ENCODE measurements at regions not wholly inside any gene's neighbourhood (a gene's known extent, or its start where the extent isn't known, plus 50 kb on each side); places are given as distances from the start of the nearest gene placed in this dataset.

DNA sequence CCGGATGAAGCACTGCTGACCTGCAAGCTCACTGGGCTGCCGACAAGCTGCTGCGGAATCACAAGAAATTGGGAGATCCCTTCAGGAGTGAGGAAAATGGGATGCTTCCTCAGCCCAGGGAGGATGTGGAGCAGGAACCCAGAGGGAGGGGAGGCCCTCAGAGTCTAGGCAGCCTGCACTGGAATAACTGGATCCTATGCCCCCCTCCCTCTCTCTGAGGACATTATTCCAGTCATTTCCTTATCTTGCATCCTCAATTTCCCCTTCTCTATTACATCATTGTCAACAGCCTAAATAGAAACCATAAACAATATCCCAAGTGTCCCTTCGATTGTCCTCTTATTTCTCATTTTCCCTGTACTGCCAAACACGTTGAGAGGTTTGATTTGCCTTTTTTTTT lies 169.0 kb downstream of the OPA1 start:
- Histone ChIP-seq H3K9ac (ENCODE audit: low read depth in 1 of 2, low read length in 2 of 2) (no peak overlapping the region), H3K4me3 (ENCODE audit: low read depth in 1 of 3, low read length in 3 of 3) (no peak overlapping the region), H3K27ac (ENCODE audit: low read depth in 1 of 2, low read length in 2 of 2) (no peak overlapping the region), H3K9me3 (ENCODE audit: control insufficient read depth in 4 of 4, low read length in 3 of 4) (peaks cover 0 to 5% (median under 1%) of the 10 kb centered on the region in 4 donors), H3K27me3 (ENCODE audit: control insufficient read depth in 4 of 4, insufficient read depth in 4 of 4, low read length in 3 of 4) (no peaks in the 10 kb centered on the region), H3K36me3 (ENCODE audit: control insufficient read depth in 4 of 4, insufficient read depth in 3 of 4, low read depth in 1 of 4, low read length in 3 of 4) (no peaks in the 10 kb centered on the region), H3K4me1 (ENCODE audit: control insufficient read depth in 4 of 4, insufficient read depth in 4 of 4, low read length in 3 of 4) (no peaks in the 10 kb centered on the region)
- TF ChIP-seq FOXA2 (IDR thresholded peaks at IDR 0.05) (no peak), MAX (IDR thresholded peaks at IDR 0.05) (no peak), NR2F2 (IDR thresholded peaks at IDR 0.05) (no peak), ATF3 (IDR thresholded peaks at IDR 0.05) (no peak), CTCF (IDR thresholded peaks at IDR 0.05; ENCODE audit: low read depth, low read length, missing input control) (no peak), EGR1 (IDR thresholded peaks at IDR 0.05; ENCODE audit: low read depth in 2 of 2) (no peak), HNF4G (IDR thresholded peaks at IDR 0.05) (no peak), JUND (IDR thresholded peaks at IDR 0.05) (no peak), ZBTB33 (IDR thresholded peaks at IDR 0.05) (no peak), GABPA (IDR thresholded peaks at IDR 0.05 in 1 of 2, conservative IDR thresholded peaks at IDR 0.05 in 1 of 2) (no peak), YY1 (IDR thresholded peaks at IDR 0.05) (no peak), FOXA1 (IDR thresholded peaks at IDR 0.05) (no peak), SP1 (IDR thresholded peaks at IDR 0.05) (no peak), HNF4A (conservative IDR thresholded peaks at IDR 0.05) (no peak), TAF1 (conservative IDR thresholded peaks at IDR 0.05) (no peak)
- TF ChIP-seq, protein P1, sequence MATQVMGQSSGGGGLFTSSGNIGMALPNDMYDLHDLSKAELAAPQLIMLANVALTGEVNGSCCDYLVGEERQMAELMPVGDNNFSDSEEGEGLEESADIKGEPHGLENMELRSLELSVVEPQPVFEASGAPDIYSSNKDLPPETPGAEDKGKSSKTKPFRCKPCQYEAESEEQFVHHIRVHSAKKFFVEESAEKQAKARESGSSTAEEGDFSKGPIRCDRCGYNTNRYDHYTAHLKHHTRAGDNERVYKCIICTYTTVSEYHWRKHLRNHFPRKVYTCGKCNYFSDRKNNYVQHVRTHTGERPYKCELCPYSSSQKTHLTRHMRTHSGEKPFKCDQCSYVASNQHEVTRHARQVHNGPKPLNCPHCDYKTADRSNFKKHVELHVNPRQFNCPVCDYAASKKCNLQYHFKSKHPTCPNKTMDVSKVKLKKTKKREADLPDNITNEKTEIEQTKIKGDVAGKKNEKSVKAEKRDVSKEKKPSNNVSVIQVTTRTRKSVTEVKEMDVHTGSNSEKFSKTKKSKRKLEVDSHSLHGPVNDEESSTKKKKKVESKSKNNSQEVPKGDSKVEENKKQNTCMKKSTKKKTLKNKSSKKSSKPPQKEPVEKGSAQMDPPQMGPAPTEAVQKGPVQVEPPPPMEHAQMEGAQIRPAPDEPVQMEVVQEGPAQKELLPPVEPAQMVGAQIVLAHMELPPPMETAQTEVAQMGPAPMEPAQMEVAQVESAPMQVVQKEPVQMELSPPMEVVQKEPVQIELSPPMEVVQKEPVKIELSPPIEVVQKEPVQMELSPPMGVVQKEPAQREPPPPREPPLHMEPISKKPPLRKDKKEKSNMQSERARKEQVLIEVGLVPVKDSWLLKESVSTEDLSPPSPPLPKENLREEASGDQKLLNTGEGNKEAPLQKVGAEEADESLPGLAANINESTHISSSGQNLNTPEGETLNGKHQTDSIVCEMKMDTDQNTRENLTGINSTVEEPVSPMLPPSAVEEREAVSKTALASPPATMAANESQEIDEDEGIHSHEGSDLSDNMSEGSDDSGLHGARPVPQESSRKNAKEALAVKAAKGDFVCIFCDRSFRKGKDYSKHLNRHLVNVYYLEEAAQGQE (IDR thresholded peaks at IDR 0.05): no peak
- 82% methylated on average over 5 of the region's 5 CpGs for WGBS
- DNase-seq (ENCODE audit: low spot score): no peak

DNA sequence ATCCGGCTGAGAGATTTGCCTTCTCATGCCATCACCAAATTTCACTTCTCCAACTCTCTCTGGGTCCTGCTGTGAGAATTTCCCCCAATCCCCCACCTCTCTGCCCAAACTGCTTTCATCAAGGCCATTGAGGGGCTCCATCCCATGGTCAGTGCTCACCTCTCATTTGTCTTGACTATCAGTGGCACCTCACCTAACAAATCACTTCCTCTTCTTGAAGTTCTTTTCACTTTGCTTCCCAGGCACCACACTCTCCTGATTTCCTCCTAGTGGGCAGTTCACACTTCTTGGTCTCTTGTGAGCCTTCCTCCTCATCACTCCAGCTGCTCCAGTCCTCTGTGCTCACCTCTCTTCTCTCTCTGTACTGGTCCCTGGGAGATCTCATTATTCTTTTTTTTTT lies 169.6 kb downstream of the OPA1 start:
- TF ChIP-seq ATF3 (IDR thresholded peaks at IDR 0.05) (no peak), YY1 (IDR thresholded peaks at IDR 0.05) (no peak), FOXA2 (IDR thresholded peaks at IDR 0.05) (no peak), SP1 (IDR thresholded peaks at IDR 0.05) (no peak), FOXA1 (IDR thresholded peaks at IDR 0.05) (no peak), EGR1 (IDR thresholded peaks at IDR 0.05; ENCODE audit: low read depth in 2 of 2) (no peak), HNF4A (conservative IDR thresholded peaks at IDR 0.05) (no peak), RXRA (IDR thresholded peaks at IDR 0.05) (no peak), CTCF (IDR thresholded peaks at IDR 0.05; ENCODE audit: low read depth, low read length, missing input control) (no peak), TAF1 (conservative IDR thresholded peaks at IDR 0.05) (no peak)
- TF ChIP-seq, protein P1 (IDR thresholded peaks at IDR 0.05): no peak
- Histone ChIP-seq H3K9ac (ENCODE audit: low read depth in 1 of 2, low read length in 2 of 2) (no peak overlapping the region), H3K4me1 (ENCODE audit: control insufficient read depth in 4 of 4, insufficient read depth in 4 of 4, low read length in 3 of 4) (no peaks in the 10 kb centered on the region), H3K27ac (ENCODE audit: low read depth in 1 of 2, low read length in 2 of 2) (no peak overlapping the region), H3K36me3 (ENCODE audit: control insufficient read depth in 4 of 4, insufficient read depth in 3 of 4, low read depth in 1 of 4, low read length in 3 of 4) (no peaks in the 10 kb centered on the region), H3K4me3 (ENCODE audit: low read depth in 1 of 3, low read length in 3 of 3) (no peak overlapping the region), H3K9me3 (ENCODE audit: control insufficient read depth in 4 of 4, low read length in 3 of 4) (no peaks in the 10 kb centered on the region), H3K27me3 (ENCODE audit: control insufficient read depth in 4 of 4, insufficient read depth in 4 of 4, low read length in 3 of 4) (no peaks in the 10 kb centered on the region)
- WGBS: 95% methylated on average over 1 of the region's 1 CpG
- DNase-seq (ENCODE audit: low spot score): no peak

Measured in liver (tissue), 8 donors.